HG03571 (cell line): ENCODE measurements at regions not wholly inside any gene's neighbourhood (a gene's known extent, or its start where the extent isn't known, plus 50 kb on each side); places are given as distances from the start of the nearest gene placed in this dataset.

Experiments
- ATAC-seq: cut with Tn5 transposase; IDR thresholded peaks from one replicate; pipeline ENCODE4 v1.9.1; 2021; ENCODE audit not compliant: unreplicated experiment

DNA sequence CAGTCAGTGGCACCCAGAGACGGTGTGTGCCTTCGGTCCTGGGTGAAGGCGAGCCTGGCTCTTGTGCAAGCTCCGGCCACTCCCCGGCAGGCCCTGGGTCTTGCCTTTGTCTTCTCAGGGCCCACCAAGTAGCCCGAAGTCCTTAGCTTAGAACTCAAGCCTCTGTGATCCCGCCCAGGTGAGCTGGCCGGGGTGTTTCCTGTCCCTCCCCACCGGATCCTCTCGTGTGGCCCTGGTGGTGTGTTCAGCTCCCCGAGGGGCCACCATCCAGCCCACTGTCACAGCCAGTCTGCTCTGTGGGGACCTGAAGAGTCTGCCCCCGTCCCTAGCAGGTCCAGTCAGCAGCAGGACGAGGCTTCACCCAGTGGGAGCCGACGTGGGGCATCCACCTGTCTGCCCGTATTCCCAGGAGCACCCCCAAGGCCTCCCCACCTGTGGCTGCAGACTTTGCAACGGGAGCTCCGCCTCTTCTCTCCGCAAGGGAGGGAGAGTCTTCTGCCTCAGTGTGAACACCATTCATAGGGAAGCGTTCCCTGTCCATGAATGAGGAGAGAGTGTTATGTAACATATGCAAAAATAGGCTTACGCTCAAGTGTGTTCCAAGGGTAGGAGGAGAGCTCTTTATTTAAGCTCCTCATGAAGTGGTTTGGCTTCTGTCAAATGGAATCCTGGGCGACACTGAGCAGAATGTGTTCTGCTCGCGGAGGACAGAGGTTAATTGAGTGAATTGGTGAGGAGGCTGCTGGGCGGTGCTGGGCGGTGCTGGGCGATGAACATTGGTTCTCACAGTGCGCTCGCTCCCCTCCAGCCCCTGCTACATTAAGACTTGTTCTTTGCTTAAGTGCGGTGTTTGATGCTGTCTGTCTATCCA lies 108.9 kb downstream of the CRYAA start:
- no peak for ATAC-seq

DNA sequence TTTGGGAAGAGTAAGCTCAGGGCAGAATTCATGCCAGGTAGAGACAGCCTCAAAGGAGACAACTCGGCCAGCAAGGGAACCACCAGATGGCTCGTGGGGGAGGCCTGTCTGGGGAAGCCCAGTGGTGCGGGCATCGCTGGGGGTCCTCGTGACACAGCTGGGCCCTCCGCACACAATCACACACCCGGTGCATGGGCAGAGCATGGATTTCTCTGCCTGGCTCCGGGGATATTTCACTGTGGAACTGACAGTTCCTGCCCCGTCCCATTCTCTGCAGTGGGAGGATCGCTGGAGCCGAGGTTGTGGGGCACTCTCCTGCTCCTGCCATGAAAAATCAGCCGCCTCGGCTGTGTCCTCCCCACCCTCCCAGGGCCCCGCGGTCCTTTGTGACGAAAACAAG lies 108.0 kb downstream of the CRYAA start:
- no peak for ATAC-seq

DNA sequence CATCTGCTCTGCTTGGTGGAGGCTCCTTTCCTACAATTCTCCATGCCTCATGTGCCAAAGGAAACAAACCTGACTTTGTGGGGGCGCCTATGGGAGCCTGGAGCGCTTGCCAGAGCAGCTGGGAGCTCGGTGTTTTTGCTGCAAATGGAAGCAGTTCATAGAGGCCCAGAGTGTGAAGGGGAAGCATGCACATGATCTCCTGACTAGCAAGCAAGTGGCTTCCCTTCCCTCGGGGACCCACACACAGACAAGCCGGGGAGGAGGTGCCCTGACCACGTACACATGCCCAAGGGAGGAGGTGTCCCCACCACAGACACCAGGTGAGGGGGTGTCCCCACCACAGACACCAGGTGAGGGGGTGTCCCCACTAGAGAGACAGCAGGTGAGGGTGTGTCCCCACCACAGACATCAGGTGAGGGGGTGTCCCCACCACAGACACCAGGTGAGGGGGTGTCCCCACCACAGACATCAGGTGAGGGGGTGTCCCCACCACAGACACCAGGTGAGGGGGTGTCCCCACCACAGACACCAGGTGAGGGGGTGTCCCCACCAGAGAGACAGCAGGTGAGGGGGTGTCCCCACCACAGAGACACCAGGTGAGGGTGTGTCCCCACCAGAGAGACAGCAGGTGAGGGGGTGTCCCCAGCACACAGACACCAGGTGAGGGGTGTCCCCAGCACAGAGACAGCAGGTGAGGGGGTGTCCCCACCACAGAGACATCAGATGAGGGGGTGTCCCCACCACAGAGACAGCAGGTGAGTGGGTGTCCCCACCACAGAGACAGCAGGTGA lies 106.8 kb downstream of the CRYAA start:
- ATAC-seq: no peak

DNA sequence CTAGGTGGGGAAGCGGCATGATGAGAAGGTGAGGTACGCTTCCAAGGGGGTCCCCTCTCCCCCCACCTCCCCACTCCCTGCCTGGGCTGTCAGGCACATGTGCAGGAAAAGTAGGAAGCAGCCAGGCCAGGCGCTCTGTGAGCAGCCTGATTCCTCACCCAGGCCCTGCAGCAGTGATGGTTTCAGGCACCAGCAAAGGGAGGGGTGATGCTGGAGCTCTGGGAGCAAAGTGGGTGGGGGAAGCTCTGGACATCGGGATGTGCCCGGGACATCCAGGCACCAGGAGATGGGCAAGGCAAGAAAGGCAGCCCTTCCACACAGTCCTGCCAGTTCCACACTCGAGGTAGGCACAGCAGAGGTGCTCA lies 106.1 kb downstream of the CRYAA start:
- no peak for ATAC-seq

DNA sequence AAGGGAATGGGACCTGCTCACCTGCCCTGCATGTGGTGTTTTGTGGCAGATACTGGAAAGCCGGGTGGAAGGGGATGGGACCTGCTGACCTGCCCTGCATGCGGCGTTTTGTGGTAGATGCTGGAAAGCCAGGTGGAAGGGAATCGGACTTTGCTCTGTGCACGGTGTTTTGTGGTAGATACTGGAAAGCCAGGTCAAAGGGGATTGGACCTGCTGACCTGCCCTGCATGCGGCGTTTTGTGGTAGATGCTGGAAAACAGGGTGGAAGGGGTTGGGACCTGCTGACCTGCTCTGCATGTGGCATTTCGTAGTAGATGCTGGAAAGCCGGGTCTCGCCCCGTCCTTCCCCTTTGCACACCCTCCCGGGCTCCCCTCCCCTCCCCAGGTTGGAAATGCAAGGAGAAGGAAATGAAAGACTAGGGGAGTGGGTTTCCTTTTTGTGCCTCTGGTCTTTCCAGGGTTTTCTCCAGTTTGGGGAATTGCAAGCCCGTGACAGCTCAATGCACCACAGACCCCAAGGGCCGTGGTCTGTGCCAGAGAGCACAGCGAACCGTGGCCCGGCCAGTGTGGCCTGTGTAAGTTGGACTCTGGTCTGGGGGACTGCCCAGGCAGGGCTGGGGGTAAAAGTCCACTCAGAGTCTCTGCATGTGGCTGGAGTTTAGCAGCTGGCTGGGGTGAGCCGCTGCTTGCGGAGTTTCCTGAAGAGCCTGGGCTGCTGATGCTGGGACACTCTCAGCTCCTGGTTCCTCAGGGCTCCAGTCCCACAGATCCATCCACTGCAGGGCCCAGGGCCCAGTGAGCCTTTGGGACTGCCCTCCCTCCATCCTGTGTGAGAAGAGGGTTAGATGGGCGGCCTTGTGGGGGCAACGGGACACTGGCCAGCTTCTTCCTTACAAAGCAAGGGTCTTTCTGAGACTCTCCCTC lies 105.5 kb downstream of the CRYAA start:
- ATAC-seq: no peak

DNA sequence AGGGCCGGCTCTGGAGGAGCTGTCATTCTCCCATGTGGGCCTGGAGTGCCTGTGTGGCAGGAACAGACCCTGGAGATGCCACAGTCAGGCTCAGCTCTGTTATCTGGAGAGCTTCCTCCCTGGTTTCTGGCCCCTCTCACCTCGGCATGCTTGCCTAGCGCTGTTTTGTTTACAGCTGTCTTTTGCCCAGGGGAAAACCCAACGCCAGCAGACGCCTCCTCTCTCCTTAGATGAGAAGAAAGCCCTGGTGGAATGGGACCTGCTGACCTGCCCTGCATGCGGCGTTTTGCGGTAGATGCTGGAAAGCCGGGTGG lies 104.9 kb downstream of the CRYAA start:
- no peak for ATAC-seq

DNA sequence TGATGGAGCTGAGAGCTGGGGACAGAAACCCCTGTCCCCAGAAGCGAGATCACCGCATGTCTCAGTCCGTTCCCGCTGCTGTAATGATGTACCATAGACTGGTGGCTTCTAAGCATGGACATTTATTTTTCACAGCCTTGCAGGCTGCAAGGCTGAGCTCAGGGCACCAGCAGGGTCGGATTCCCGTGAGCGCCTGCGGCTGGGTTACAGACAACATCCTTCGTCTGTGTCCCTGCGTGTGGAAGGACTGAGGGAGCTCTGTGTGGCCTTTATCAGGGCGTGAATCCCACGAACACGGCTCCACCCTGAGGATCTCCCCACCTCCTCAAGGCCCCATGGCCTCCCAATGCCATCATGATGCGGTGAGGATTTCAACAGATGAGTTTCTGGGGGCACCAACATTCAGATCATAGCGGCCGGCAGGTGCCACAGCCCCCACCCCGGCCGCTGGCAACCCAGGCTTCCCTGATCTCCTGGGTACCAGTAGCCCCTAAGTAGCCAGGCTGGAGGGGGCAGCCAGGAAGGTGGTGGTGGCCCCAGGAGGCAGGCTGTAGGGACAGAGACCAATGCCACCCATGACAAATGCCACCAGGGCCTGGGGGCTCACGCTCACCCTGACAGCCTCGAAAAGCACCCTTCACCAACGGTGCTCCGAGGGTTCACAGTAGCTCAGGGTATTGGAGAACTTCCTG lies 104.4 kb downstream of the CRYAA start:
- no peak for ATAC-seq

DNA sequence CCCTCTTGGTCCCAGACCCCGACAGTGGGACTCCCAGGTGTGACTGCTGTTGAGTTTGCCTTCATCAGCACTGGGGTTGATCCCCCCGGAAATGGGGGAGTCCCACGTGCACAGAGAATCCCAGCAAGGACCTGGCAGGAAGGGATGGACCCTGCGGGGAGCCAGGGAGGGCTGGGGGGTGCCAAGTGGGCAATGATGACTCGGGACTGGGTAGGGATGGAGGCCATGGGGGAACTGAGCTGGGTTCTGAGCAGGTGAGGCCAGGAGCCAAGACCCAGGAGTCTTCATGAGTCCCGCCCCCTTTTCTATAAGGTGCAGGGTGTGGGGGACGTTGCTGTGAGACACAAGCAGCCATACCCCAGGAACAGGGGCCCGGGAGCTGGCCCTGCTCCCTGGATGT lies 103.8 kb downstream of the CRYAA start:
- ATAC-seq: no peak

DNA sequence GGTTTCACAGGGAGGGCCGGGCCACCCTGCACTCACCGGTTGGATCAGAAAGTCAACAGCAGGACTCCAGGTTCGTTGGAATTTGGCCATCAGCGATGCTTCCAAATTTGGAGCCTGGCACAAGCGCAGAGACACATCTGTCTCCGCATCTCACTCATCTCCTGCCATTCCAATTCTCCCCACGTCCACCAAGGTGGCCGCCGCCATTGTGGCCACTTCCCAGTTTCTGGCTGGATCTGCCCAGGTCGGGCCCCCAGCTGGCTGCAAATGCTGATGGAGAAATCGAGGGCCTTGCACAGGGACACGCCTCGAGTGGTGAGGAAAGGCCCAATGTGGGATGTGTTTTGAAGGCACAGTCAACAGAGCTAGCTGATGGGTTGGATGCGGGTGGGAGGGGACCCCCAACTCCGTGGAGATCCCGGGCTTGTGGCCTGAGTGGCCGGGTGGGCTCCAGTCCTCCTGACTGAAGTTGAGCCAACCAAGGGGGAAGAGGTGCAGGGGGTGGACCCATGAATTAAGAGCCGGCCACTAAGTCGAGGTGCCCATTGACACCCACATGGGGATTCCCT lies 102.7 kb downstream of the CRYAA start:
- ATAC-seq: no peak

DNA sequence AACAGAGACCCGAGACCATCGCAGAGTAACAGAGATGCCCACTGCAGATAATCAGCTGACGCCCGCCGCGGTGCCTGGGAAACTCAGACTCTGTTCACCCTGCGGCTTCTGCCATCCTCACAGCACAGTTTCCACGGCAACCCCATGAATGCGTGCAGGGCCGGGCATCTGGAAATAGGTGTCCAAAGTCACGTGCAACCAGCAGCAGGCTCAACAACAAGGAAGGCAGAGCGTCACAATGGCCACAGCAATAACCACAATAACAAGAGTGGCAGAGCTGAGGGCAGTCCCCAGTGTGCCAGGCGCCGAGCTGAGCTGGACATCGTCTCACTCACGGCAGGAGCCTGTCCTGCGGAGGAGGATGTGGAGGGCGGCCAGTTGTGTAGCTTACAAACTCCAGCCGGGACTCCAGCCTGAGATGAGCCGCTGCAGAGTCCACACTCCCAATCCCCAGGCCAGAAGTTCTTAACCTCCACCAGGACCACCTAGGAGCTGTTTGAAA lies 102.0 kb downstream of the CRYAA start:
- no peak for ATAC-seq

DNA sequence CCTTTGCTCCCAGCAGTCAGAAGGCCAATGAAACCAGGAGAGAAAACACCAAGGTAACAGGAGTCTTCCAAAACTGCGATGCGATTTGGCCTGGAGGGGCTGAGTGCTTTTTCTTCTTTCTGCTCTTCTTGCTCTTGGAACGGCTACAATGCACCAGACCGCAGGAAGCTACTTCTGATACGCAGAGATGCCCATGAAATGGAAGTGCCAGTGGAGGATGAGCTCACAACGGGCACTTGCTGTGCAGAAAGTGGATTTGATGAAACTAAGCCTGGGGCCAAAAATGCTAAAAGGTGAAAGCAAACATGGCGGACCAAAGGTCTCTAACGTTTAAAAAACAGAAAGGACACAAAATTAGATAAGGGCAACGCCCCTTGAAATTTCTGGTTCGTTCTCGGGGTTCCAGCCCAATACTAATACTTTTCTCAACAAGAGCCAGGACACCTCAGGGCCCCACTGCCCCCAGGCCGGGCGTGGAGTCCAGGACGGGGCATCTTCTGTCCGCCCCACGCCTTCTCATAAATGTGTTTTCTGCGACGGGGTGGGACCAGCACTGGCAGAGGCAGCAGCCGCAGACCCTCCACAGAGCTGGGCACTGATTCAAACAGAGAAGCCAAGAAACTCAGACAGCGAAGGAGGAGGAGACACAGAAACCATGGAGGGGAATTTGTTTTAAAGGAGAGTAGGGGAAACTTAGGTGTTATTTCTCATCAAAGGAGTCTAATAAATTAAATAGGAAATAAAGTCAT lies 101.3 kb downstream of the CRYAA start:
- no peak for ATAC-seq

DNA sequence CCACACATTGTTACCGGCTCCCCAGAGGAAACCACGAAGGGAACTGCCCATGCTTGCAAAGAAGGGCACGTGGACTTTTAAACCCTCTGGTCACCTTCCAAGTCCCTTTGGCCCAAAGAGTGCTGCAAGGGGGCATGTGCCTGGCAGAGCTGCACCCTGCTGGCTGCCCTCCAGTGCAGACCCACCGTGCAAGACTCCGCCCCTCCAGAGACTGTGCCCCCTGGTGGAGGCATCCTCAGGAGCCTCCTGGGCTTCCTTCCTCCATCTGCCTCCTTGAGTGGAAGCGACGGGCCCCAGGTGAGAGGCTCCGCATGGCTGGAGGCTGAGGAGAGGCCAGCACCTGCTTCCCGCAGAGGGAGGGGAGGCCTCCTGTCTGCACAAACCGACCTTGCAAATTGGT lies 100.6 kb downstream of the CRYAA start:
- ATAC-seq: no peak

DNA sequence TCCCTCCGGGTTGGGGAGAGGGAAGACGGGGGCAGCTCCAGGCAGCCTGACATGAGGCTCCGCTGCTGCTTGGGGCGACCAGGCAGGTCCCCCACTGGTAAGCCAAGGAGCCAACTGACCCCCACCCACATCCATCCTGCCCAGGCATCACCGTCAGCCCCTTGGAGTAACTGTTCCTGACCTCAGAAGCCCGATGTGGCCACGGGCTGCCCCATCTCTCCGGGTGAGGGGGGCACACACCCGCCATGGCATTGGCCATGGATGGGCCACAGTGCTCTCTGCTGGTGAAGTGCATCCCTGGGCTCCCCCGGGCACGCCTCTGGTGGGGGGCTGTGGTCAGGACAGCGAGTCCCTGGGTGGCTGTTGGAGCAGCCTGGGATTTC lies 100.0 kb downstream of the CRYAA start:
- no peak for ATAC-seq

DNA sequence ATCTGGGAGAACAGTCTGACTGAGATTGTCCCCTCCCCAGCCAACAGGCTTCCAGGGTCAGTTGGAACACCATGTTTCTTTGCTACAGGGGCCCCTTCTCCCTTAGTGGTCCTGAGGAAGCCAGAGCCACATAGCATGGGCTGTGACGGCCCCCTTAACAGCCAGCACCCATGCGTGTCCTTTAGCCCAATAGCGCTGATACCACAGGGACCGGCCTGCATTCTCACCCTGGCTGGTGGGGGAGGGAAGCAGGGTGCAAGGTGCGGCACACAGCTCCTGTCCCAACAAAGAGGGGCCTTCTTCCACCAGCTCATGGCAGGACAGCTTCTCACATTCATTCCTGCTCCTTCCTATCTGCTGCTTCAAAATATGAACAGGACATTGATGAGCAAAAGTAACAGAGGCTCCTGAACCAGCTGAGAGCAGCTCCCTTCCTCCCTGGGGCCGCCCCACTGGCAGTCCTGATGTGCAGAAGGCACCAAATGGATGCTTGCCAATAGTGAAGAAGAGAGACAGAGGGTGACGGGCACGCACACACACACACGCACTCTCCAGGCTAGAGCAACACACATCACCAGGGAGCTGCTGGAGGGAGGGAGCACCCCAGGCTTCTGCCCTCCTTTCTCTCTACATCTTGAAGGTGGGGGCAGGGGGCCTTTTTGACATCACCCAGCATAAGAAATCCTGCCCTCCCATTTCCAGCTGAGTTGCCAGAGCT lies 99.4 kb downstream of the CRYAA start:
- ATAC-seq: no peak

DNA sequence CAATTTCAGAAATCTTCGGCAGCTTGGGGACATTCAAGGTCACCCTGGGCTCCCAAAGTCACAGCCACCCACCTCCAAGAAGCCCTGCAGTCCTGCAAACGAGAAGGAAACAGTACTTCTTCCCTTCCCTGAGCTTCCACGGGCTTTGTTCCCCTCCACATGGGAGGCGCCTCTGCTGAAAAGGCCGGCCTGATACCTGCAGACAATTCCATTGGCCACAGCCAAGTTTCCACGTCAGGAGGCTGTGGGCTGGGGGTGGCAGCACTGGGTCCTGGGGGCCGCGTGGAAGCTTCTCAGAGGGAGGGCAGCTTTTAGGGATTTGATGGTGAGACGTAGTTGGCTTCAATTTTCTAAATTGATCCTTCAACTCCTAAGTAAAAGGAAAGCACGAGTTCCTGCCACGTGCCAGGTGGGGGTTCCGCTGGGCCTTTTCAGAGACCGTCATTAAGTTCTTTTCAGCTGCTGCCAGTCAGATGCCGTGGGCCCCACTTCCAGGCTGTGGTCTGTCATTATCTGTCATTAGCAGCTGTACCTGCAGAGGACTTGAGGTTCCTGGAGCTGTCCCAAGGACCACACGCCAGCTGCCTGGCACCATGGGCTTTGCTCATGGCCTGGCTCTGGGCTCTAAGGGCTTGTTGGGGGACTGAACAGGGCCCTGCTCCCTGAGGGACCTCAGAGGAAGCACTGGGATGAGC lies 98.7 kb downstream of the CRYAA start:
- ATAC-seq: no peak

DNA sequence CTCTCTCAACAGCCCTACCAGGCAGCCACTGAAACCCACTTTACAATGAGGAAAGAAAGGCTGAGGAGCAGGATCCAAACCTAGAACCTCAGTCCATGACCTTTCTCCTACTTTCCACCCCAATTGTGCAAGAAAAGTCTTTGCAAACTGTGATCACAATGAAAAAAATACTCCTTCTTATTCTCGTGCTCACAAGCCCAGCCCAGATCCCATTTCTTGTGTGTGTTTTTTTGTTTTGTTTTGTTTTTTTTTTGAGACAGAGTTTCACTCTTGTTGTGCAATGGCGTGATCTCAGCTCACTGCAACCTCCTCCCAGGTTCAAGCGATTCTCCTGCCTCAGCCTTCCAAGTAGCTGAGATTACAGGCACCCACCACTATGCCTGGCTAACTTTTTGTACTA lies 97.7 kb downstream of the CRYAA start:
- ATAC-seq: no peak

DNA sequence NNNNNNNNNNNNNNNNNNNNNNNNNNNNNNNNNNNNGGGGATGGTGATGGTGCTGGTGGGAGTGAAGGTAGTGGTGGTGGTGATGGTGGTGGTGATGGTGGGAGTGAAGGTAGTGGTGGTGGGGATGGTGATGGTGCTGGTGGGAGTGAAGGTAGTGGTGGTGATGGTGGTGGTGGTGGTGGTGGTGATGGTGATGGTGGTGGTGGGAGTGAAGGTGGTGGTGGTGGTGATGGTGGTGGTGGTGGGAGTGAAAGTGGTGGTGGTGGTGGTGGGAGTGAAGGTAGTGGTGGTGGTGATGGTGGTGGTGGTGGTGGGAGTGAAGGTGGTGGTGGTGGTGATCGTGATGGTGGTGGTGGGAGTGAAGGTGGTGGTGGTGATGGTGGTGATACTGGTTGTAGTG lies 93.6 kb downstream of the CRYAA start:
- no peak for ATAC-seq
